Lower lobe of right lung (tissue), 2 donors: ENCODE measurements at regions not wholly inside any gene's neighbourhood (a gene's known extent, or its start where the extent isn't known, plus 50 kb on each side); places are given as distances from the start of the nearest gene placed in this dataset.

Source experiments
- ATAC-seq, 2 donors: fragments of 200-7000 bp; cut with Tn5 transposase; one replicate each; pipeline ENCODE4 v1.9.1; 2020 to 2022; ENCODE audit warnings: mild to moderate bottlenecking in 2 of 2, moderate library complexity in 2 of 2
- DNase-seq: peaks from one replicate; pipeline ENCODE4 v3.0.0-alpha.2; 2020
- H3K27ac ChIP-seq: fragments of 200-600 bp; one replicate; pipeline ENCODE4 v1.8.0; 2022
- H3K27me3 ChIP-seq: fragments of 200-600 bp; one replicate; pipeline ENCODE4 v1.8.0; 2022; ENCODE audit warnings: low read depth
- H3K36me3 ChIP-seq: fragments of 200-600 bp; one replicate; pipeline ENCODE4 v1.8.0; 2022; ENCODE audit warnings: mild to moderate bottlenecking
- H3K4me1 ChIP-seq: fragments of 200-600 bp; one replicate; pipeline ENCODE4 v1.8.0; 2022
- H3K4me3 ChIP-seq: fragments of 200-600 bp; one replicate; pipeline ENCODE4 v1.8.0; 2022; ENCODE audit warnings: mild to moderate bottlenecking
- H3K9me3 ChIP-seq: fragments of 200-600 bp; one replicate; pipeline ENCODE4 v1.8.0; 2022
- CTCF ChIP-seq: fragments of 200-600 bp; IDR thresholded peaks from one replicate; pipeline ENCODE4 v1.8.0; 2022; ENCODE audit warnings: antibody characterized with exemption, mild to moderate bottlenecking
- intact Hi-C: fragments of 100-400 bp; cut with DNase I; formaldehyde crosslinking; loops from one replicate; pipeline ENCODE4 v1.11.0; 2022
- donor health status: DM: no; HTN: yes; CAD: no; lungs with severe emphysema.

DNA sequence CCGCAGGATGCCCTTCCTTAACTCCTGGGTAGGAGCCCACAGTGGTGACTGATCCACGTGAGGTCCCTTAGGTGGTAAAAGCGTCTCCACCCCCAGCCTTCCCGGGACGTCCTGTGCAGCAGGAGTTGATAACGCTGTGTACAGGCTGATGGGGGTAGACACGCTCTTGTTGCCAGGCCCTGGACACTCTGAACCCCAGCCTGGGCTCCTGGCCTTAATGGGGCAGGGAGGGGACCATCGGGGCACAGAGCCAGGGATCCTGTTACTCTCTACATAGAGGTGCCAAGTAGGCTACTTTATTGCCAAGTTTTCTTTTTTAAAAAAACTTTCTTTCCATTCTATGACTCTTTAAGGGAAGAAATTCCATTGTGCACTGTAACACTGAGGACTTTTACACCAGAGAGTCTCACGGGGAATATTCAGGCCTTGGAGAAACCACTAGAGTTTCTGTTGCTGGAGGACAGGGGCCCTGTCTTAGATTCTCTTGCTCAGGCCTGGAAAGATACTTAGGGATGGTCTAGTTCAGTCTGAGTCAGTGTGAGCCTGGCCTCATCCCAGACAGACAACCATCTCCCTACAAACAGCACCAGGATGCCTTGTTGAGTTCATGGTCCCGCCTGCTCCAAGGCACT, 104.3 kb upstream of the RNU6-1 start:
- peak; percentile 44 to 74 for ATAC-seq
- Histone ChIP-seq H3K27ac (peak overlapping the region; percentile 6), H3K4me3 (no peak overlapping the region), H3K9me3 (no peaks in the 10 kb centered on the region), H3K36me3 (no peaks in the 10 kb centered on the region), H3K27me3 (no peaks in the 10 kb centered on the region), H3K4me1 (peaks cover 13% of the 10 kb centered on the region)
- peak; percentile 61 for DNase-seq
- TF ChIP-seq CTCF, result no peak
- intact Hi-C loops, result no loop called here

DNA sequence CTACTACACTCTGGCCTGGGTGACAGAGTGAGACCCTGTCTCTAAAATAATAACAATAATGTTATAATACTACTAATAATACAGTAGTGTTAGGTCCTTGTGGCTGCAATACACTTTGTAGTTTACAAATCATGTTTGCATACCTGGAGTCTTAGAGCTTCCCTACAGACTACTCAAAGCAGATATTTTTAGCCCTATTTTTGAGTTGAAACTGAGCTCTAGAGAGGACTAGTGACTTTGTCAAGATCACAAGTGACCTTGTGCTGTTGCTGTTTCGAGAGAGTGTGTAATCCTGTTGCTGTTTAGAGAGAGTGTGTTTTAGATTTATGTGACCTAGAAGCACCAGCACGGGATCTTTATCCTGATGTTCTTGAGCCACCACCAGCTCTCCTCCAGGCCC, 105.3 kb upstream of the RNU6-1 start:
- Histone ChIP-seq H3K36me3 (no peaks in the 10 kb centered on the region), H3K4me1 (peaks cover 13% of the 10 kb centered on the region), H3K27ac (no peak overlapping the region), H3K27me3 (no peaks in the 10 kb centered on the region), H3K9me3 (no peaks in the 10 kb centered on the region), H3K4me3 (no peak overlapping the region)
- peak in 1 of 2 donors; percentile 45 for ATAC-seq
- no peak for DNase-seq
- no peak for TF ChIP-seq CTCF
- intact Hi-C loops, result no loop called here

DNA sequence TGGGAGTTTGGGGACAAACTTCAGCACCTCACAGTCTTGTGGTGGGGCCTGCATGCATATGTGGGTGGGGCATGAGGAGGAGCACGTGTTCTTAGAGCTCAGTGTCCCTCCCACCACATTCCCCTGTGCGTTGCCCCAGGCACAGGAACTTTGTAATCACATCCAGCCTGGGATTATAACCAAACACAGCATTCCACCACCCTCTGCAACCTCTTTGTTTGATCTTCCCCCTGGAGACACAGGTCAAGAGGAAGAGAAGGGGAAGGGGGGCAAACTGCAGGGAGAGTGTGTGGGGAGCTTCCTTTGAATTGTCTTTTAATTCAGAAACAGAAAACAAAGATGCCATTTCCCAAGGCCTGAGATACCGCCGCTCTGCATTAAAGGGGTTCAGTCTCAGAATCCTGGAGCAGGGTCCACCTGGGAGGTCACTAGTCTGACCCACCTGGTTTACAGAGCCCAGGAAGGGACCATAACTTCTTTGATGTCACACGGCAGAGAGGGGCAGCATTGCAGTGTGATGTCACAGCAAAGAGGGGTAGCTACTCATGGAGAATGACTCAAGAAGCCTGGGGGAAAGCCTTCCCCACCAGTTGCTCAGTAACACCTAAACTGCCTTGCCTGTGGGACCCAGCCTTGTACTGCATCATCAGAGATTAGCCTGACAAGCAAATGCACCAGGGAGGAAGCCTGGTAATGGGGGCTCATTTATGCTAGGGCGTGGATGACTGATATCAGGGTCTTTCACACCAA, 106.3 kb upstream of the RNU6-1 start:
- H3K36me3 ChIP-seq, result no peaks in the 10 kb centered on the region
- H3K4me3 ChIP-seq, result no peak overlapping the region
- peak; percentile 50 to 63 for ATAC-seq
- DNase-seq, result no peak
- intact Hi-C loops, result no loop called here
- peak overlapping the region; percentile 2 for H3K27ac ChIP-seq
- peaks cover 13% of the 10 kb centered on the region for H3K4me1 ChIP-seq
- TF ChIP-seq CTCF, result no peak
- no peaks in the 10 kb centered on the region for H3K9me3 ChIP-seq
- H3K27me3 ChIP-seq, result no peaks in the 10 kb centered on the region

DNA sequence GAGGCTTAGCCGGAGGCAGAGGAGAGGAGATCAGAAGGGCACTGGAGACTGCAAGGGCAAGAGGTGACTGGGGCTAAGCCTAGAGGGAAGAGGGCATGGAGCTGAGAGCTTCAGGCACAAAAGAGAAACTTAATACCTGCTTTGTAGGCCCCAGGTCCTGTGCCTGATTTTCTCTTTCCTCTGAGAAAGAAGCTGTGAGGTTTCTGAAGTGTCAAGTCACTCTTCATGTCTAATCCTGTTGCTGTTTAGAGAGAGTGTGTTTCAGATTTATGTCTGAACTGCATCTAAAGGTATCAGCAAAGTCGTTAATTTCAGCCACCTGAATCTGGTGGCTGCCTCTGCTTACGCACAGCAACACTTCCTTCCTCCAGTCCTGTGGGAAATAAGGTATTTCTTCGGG, 106.9 kb upstream of the RNU6-1 start:
- peak overlapping the region; percentile 2 for H3K27ac ChIP-seq
- no peaks in the 10 kb centered on the region for H3K9me3 ChIP-seq
- TF ChIP-seq CTCF, result no peak
- H3K36me3 ChIP-seq, result no peaks in the 10 kb centered on the region
- peaks cover 13% of the 10 kb centered on the region for H3K4me1 ChIP-seq
- H3K27me3 ChIP-seq, result no peaks in the 10 kb centered on the region
- intact Hi-C loops, result no loop called here
- DNase-seq (no peak), ATAC-seq (peak in 1 of 2 donors; percentile 24)
- no peak overlapping the region for H3K4me3 ChIP-seq

DNA sequence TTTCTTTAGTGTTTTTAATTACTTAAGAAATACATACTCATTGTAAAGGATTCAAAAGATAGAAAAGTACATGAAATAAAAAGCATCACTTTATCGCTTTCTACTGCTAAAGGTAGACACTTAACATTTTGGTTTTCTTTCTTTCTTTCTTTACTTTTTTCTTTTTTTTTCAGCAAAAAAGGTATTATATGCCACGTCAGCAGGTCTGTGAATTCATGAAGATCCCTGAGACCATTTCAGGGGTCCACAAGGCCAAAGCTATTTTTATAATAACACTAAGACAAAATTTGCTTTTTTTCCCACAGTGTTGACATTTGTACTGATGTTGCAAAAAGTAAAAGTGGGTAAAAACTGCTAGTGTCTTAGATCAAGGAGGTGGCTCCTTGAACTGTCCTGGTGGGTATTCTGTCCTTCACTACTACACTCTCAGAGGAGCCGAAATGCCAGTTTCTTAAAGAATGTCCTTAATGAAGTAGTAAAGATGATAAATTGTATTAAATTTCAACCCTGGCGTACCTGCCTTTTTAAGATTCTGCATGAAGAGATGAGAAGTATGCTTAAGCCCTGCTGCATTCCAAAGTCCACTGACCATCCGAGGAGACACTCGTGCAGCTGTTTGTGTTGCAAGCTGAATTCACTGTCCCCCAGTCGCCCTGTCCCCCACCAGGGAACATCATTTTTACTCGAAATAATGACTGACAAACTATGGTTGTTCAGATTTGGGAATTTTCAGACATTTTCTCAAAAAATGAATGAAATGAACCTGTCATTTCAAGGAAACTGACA, 106.7 kb upstream of the PIAS1 start:
- peaks cover 13% of the 10 kb centered on the region for H3K4me1 ChIP-seq
- H3K4me3 ChIP-seq, result no peak overlapping the region
- TF ChIP-seq CTCF, result no peak
- no peaks in the 10 kb centered on the region for H3K36me3 ChIP-seq
- H3K27me3 ChIP-seq, result no peaks in the 10 kb centered on the region
- intact Hi-C loops, result no loop called here
- no peak overlapping the region for H3K27ac ChIP-seq
- H3K9me3 ChIP-seq, result no peaks in the 10 kb centered on the region
- DNase-seq (no peak), ATAC-seq (no peak)
